ENCODE measurements at regions not wholly inside any gene's neighbourhood (a gene's known extent, or its start where the extent isn't known, plus 50 kb on each side); places are given as distances from the start of the nearest gene placed in this dataset.

DNA sequence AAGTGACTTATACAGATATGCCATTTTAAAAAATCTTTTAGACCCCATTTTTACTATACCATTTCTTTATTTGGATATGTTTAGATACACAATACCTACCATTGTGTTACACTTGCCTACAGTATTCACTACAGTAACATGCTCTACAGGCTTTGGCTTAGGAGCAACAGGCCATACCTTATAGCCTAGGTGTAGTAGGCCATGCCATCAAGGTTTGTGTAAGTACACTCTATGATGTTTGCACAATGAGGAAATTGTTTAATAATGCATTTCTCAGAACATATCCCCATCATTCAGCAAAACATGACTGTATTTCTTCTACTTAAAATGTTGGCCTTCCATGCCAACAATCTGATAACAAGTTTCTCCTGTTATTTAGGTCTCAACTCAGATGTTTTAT lies 1559.5 kb upstream of the TENM4 start:
- no peak for ATAC-seq
- Histone ChIP-seq H3K4me3 (ENCODE audit: low read depth in 2 of 2, low read length in 2 of 2) (no peak overlapping the region), H3K4me1 (ENCODE audit: control insufficient read depth, insufficient read depth, low read length) (no peaks in the 10 kb centered on the region), H3K27ac (ENCODE audit: low read length) (peak overlapping the region; percentile 14; the same call in 1 of the 2 replicates), H3K9me3 (ENCODE audit: control insufficient read depth, insufficient read depth, low read depth, low read length) (no peaks in the 10 kb centered on the region), H3K27me3 (ENCODE audit: control insufficient read depth, insufficient read depth, low read length) (no peaks in the 10 kb centered on the region), H3K36me3 (ENCODE audit: control insufficient read depth, insufficient read depth, low read length) (no peaks in the 10 kb centered on the region)
- TF ChIP-seq SIN3A (IDR thresholded peaks at IDR 0.05; ENCODE audit: borderline replicate concordance, insufficient read depth, low read depth, low read length) (no peak), TCF7L2 (IDR thresholded peaks at IDR 0.05; ENCODE audit: low read depth, low read length) (no peak), POLR2AphosphoS5 (IDR thresholded peaks at IDR 0.05; ENCODE audit: low read depth, low read length) (no peak)
- TF ChIP-seq, protein P1, sequence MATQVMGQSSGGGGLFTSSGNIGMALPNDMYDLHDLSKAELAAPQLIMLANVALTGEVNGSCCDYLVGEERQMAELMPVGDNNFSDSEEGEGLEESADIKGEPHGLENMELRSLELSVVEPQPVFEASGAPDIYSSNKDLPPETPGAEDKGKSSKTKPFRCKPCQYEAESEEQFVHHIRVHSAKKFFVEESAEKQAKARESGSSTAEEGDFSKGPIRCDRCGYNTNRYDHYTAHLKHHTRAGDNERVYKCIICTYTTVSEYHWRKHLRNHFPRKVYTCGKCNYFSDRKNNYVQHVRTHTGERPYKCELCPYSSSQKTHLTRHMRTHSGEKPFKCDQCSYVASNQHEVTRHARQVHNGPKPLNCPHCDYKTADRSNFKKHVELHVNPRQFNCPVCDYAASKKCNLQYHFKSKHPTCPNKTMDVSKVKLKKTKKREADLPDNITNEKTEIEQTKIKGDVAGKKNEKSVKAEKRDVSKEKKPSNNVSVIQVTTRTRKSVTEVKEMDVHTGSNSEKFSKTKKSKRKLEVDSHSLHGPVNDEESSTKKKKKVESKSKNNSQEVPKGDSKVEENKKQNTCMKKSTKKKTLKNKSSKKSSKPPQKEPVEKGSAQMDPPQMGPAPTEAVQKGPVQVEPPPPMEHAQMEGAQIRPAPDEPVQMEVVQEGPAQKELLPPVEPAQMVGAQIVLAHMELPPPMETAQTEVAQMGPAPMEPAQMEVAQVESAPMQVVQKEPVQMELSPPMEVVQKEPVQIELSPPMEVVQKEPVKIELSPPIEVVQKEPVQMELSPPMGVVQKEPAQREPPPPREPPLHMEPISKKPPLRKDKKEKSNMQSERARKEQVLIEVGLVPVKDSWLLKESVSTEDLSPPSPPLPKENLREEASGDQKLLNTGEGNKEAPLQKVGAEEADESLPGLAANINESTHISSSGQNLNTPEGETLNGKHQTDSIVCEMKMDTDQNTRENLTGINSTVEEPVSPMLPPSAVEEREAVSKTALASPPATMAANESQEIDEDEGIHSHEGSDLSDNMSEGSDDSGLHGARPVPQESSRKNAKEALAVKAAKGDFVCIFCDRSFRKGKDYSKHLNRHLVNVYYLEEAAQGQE (IDR thresholded peaks at IDR 0.05; ENCODE audit: insufficient read depth in 1 of 2, low read depth in 2 of 2, low read length in 1 of 2) = no peak
- TF ChIP-seq, protein P2, sequence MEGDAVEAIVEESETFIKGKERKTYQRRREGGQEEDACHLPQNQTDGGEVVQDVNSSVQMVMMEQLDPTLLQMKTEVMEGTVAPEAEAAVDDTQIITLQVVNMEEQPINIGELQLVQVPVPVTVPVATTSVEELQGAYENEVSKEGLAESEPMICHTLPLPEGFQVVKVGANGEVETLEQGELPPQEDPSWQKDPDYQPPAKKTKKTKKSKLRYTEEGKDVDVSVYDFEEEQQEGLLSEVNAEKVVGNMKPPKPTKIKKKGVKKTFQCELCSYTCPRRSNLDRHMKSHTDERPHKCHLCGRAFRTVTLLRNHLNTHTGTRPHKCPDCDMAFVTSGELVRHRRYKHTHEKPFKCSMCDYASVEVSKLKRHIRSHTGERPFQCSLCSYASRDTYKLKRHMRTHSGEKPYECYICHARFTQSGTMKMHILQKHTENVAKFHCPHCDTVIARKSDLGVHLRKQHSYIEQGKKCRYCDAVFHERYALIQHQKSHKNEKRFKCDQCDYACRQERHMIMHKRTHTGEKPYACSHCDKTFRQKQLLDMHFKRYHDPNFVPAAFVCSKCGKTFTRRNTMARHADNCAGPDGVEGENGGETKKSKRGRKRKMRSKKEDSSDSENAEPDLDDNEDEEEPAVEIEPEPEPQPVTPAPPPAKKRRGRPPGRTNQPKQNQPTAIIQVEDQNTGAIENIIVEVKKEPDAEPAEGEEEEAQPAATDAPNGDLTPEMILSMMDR (IDR thresholded peaks at IDR 0.05) = no peak
- POLR2A ChIA-PET = no interaction called here
- BruUV-seq (replicated peaks) = no TSS peak
- CTCF ChIA-PET = no interaction called here
- in situ Hi-C loops (cut with HindIII; ENCODE audit: low pct_unique_long_range_greater_than_20kb, low sequenced_read_pairs) (no loop called here), intact Hi-C loops (cut with micrococcal nuclease; ENCODE audit: unreplicated experiment) (loop anchor here (10.0 kb wide), 1 partner anchor 1296 kb away; no protein-coding TSS in a partner anchor)
- DNase-seq (ENCODE audit: low read depth, low spot score) = no peak

DNA sequence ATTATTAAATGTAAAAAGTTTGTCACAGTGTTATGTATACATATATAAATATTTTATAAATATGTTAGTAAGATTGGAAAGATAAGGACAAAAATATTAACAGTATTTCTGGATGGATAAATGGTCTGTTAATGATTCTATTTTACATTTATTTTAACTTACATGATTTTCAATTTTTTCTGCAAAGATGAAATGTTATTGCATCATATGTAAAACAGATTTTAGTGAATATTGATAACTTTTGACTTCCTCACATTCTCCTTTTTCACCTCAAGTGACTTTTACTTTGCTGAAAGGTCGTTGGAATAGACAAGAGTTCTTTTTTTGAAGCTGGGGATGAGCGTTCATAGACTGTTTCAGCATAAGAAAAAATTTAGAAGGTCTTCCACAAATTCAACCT lies 1554.7 kb upstream of the TENM4 start:
- intact Hi-C loops (cut with micrococcal nuclease; ENCODE audit: unreplicated experiment) = no loop called here
- TF ChIP-seq TCF7L2 (IDR thresholded peaks at IDR 0.05; ENCODE audit: low read depth, low read length) (no peak), POLR2AphosphoS5 (IDR thresholded peaks at IDR 0.05; ENCODE audit: low read depth, low read length) (no peak), SIN3A (IDR thresholded peaks at IDR 0.05; ENCODE audit: borderline replicate concordance, insufficient read depth, low read depth, low read length) (no peak)
- TF ChIP-seq, protein P1 (IDR thresholded peaks at IDR 0.05; ENCODE audit: insufficient read depth in 1 of 2, low read depth in 2 of 2, low read length in 1 of 2) = no peak
- TF ChIP-seq, protein P2 (IDR thresholded peaks at IDR 0.05) = no peak
- in situ Hi-C loops (cut with HindIII; ENCODE audit: low pct_unique_long_range_greater_than_20kb, low sequenced_read_pairs) = no loop called here
- no peaks in the 10 kb centered on the region for H3K36me3 ChIP-seq (ENCODE audit: control insufficient read depth, insufficient read depth, low read length)
- H3K4me1 ChIP-seq (ENCODE audit: control insufficient read depth, insufficient read depth, low read length) = no peaks in the 10 kb centered on the region
- CTCF ChIA-PET = no interaction called here
- DNase-seq (ENCODE audit: low read depth, low spot score) = no peak
- no TSS peak for BruUV-seq (replicated peaks)
- H3K27ac ChIP-seq (ENCODE audit: low read length) = no peak overlapping the region
- POLR2A ChIA-PET = no interaction called here
- no peaks in the 10 kb centered on the region for H3K9me3 ChIP-seq (ENCODE audit: control insufficient read depth, insufficient read depth, low read depth, low read length)
- no peaks in the 10 kb centered on the region for H3K27me3 ChIP-seq (ENCODE audit: control insufficient read depth, insufficient read depth, low read length)
- H3K4me3 ChIP-seq (ENCODE audit: low read depth in 2 of 2, low read length in 2 of 2) = no peak overlapping the region
- no peak for ATAC-seq

Data from Panc1 (cell line).